ENCODE measurements at regions not wholly inside any gene's neighbourhood (a gene's known extent, or its start where the extent isn't known, plus 50 kb on each side); places are given as distances from the start of the nearest gene placed in this dataset.

- TF ChIP-seq CTCF (IDR thresholded peaks at IDR 0.05; ENCODE audit: low read depth, low read length) (no peak), MAX (IDR thresholded peaks at IDR 0.05; ENCODE audit: low read depth, low read length) (no peak)
Observed at GRCh38 chr3:152549263-152549662, 280.5 kb downstream of the MBNL1 start.

Data from NB4 (cell line).